ENCODE measurements at regions not wholly inside any gene's neighbourhood (a gene's known extent, or its start where the extent isn't known, plus 50 kb on each side); places are given as distances from the start of the nearest gene placed in this dataset.

DNA sequence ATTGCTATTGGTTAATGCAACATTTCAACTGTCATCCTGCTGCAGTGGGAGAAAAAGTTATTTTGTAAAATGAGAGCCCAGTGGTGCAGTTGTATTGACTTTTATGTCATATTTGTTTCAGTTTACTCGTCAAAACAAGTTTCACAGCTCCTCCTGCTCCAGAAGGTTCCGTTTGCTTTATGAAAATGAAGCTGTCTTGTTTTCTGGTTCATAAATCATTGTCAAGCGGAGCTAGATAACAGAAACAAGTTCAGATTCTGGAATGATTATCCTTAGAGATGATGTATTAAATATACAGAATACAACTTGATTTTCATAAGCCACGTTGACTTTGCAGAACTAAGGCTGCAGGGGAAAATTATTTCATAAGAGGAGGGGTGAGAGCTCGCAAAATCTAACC lies 970.5 kb upstream of the NR2F2 start:
- TF ChIP-seq POLR2A (IDR thresholded peaks at IDR 0.05): no peak
- TF ChIP-seq, protein P1, sequence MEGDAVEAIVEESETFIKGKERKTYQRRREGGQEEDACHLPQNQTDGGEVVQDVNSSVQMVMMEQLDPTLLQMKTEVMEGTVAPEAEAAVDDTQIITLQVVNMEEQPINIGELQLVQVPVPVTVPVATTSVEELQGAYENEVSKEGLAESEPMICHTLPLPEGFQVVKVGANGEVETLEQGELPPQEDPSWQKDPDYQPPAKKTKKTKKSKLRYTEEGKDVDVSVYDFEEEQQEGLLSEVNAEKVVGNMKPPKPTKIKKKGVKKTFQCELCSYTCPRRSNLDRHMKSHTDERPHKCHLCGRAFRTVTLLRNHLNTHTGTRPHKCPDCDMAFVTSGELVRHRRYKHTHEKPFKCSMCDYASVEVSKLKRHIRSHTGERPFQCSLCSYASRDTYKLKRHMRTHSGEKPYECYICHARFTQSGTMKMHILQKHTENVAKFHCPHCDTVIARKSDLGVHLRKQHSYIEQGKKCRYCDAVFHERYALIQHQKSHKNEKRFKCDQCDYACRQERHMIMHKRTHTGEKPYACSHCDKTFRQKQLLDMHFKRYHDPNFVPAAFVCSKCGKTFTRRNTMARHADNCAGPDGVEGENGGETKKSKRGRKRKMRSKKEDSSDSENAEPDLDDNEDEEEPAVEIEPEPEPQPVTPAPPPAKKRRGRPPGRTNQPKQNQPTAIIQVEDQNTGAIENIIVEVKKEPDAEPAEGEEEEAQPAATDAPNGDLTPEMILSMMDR (IDR thresholded peaks at IDR 0.05): no peak
- no peak for TF ChIP-seq POLR2AphosphoS5 (IDR thresholded peaks at IDR 0.05)
